GM18505 (cell line): ENCODE measurements at regions not wholly inside any gene's neighbourhood (a gene's known extent, or its start where the extent isn't known, plus 50 kb on each side); places are given as distances from the start of the nearest gene placed in this dataset.

Experiments used
- ATAC-seq: cut with Tn5 transposase; IDR thresholded peaks from one replicate; pipeline ENCODE4 v1.9.1; 2021; ENCODE audit not compliant: unreplicated experiment
- POLR2A ChIP-seq: IDR thresholded peaks from 4 replicates; pipeline ENCODE4 v1.6.1; 2011; ENCODE audit warnings: borderline replicate concordance; ENCODE audit not compliant: insufficient read depth, insufficient read length; ENCODE audit errors: extremely low read depth

- TF ChIP-seq POLR2A: no peak
- no peak for ATAC-seq
Measured at GRCh38 chr5:88115211-88115610, 153.4 kb downstream of the TMEM161B start.

GRCh38 chr5:88113429-88113828 lies 155.2 kb downstream of the TMEM161B start:
- no peak for ATAC-seq
- no peak for TF ChIP-seq POLR2A

- TF ChIP-seq POLR2A: no peak
- no peak for ATAC-seq
Measured at GRCh38 chr5:88109818-88110217, 158.8 kb downstream of the TMEM161B start.

GRCh38 chr5:88108490-88109279 lies 160.0 kb downstream of the TMEM161B start:
- no peak for TF ChIP-seq POLR2A
- no peak for ATAC-seq

- no peak for TF ChIP-seq POLR2A
- ATAC-seq: no peak
Measured at GRCh38 chr5:88094906-88095496, 173.6 kb downstream of the TMEM161B start.

GRCh38 chr5:88094403-88094802 lies 174.2 kb downstream of the TMEM161B start:
- no peak for ATAC-seq
- TF ChIP-seq POLR2A: no peak

GRCh38 chr5:88093765-88094164 lies 174.9 kb downstream of the TMEM161B start:
- ATAC-seq: no peak
- no peak for TF ChIP-seq POLR2A

- no peak for ATAC-seq
- no peak for TF ChIP-seq POLR2A
Measured at GRCh38 chr5:88092958-88093605, 175.6 kb downstream of the TMEM161B start.

GRCh38 chr5:88092358-88092757 lies 176.3 kb downstream of the TMEM161B start:
- no peak for TF ChIP-seq POLR2A
- ATAC-seq: no peak

GRCh38 chr5:88090506-88090905 lies 178.1 kb downstream of the TMEM161B start:
- no peak for TF ChIP-seq POLR2A
- no peak for ATAC-seq

- no peak for TF ChIP-seq POLR2A
- ATAC-seq: no peak
Measured at GRCh38 chr5:88089719-88090390, 178.8 kb downstream of the TMEM161B start.

- no peak for ATAC-seq
- TF ChIP-seq POLR2A: no peak
Measured at GRCh38 chr5:88085462-88085861, 183.2 kb downstream of the TMEM161B start.

- no peak for TF ChIP-seq POLR2A
- no peak for ATAC-seq
Measured at GRCh38 chr5:88081877-88082276, 186.8 kb downstream of the TMEM161B start.
